ENCODE measurements at regions not wholly inside any gene's neighbourhood (a gene's known extent, or its start where the extent isn't known, plus 50 kb on each side); places are given as distances from the start of the nearest gene placed in this dataset.

- no peak for DNase-seq
- no peak for ATAC-seq
- H3K27ac Mint-ChIP-seq = no peak overlapping the region
- peaks cover 1 to 19% (median 9%) of the 10 kb centered on the region in 5 donors for H3K27me3 Mint-ChIP-seq
- H3K4me3 Mint-ChIP-seq = no peak overlapping the region
- no peaks in the 10 kb centered on the region for H3K4me1 Mint-ChIP-seq
- POLR2A ChIA-PET = no interaction called here
- H3K36me3 Mint-ChIP-seq = no peaks in the 10 kb centered on the region
- H3K9me3 Mint-ChIP-seq = no peaks in the 10 kb centered on the region
Measured at GRCh38 chr2:108161298-108161697, 78.5 kb upstream of the SULT1C3 start.

- Mint-ChIP-seq H3K4me3 (no peak overlapping the region), H3K27me3 (peaks cover 1 to 38% (median 9%) of the 10 kb centered on the region in 5 donors), H3K27ac (no peak overlapping the region), H3K9me3 (no peaks in the 10 kb centered on the region), H3K4me1 (no peaks in the 10 kb centered on the region), H3K36me3 (no peaks in the 10 kb centered on the region)
- DNase-seq (no peak), ATAC-seq (no peak)
- POLR2A ChIA-PET = no interaction called here
Measured at GRCh38 chr2:108164318-108164717, 75.5 kb upstream of the SULT1C3 start.

GRCh38 chr2:108165729-108166128 is 74.0 kb upstream of the SULT1C3 start:
- Mint-ChIP-seq H3K27ac (peak overlapping the region in 1 of 10 donors; percentile 11), H3K9me3 (no peaks in the 10 kb centered on the region), H3K27me3 (peaks cover 3 to 39% (median 9%) of the 10 kb centered on the region in 5 donors), H3K36me3 (no peaks in the 10 kb centered on the region), H3K4me3 (no peak overlapping the region), H3K4me1 (peaks cover 0 to 1% (median 0%) of the 10 kb centered on the region in 4 donors)
- POLR2A ChIA-PET = no interaction called here
- DNase-seq = no peak
- ATAC-seq = no peak

GRCh38 chr2:108167699-108168098 is 72.1 kb upstream of the SULT1C3 start:
- H3K36me3 Mint-ChIP-seq = no peaks in the 10 kb centered on the region
- no peaks in the 10 kb centered on the region for H3K9me3 Mint-ChIP-seq
- no peak for DNase-seq
- ATAC-seq = no peak
- H3K4me1 Mint-ChIP-seq = peaks cover 0 to 1% (median 0%) of the 10 kb centered on the region in 4 donors
- no peak overlapping the region for H3K4me3 Mint-ChIP-seq
- POLR2A ChIA-PET = no interaction called here
- peaks cover 3 to 39% (median 9%) of the 10 kb centered on the region in 5 donors for H3K27me3 Mint-ChIP-seq
- no peak overlapping the region for H3K27ac Mint-ChIP-seq

- Mint-ChIP-seq H3K4me3 (no peak overlapping the region), H3K4me1 (peaks cover 0 to 1% (median 0%) of the 10 kb centered on the region in 4 donors), H3K27ac (no peak overlapping the region), H3K9me3 (peaks cover 0 to 4% (median 0%) of the 10 kb centered on the region in 9 donors), H3K27me3 (peaks cover 1 to 22% (median 9%) of the 10 kb centered on the region in 5 donors), H3K36me3 (no peaks in the 10 kb centered on the region)
- POLR2A ChIA-PET = no interaction called here
- DNase-seq (no peak), ATAC-seq (no peak)
Measured at GRCh38 chr2:108169982-108170625, 69.7 kb upstream of the SULT1C3 start.

GRCh38 chr2:108171657-108172056 is 68.1 kb upstream of the SULT1C3 start:
- H3K4me1 Mint-ChIP-seq = peaks cover 0 to 1% (median 0%) of the 10 kb centered on the region in 4 donors
- no peak overlapping the region for H3K27ac Mint-ChIP-seq
- H3K27me3 Mint-ChIP-seq = peaks cover 3 to 30% (median 9%) of the 10 kb centered on the region in 5 donors
- ATAC-seq (no peak), DNase-seq (no peak)
- no peak overlapping the region for H3K4me3 Mint-ChIP-seq
- POLR2A ChIA-PET = no interaction called here
- H3K9me3 Mint-ChIP-seq = peaks cover 0 to 4% (median 0%) of the 10 kb centered on the region in 9 donors
- H3K36me3 Mint-ChIP-seq = no peaks in the 10 kb centered on the region

GRCh38 chr2:108182489-108182888 is 57.3 kb upstream of the SULT1C3 start:
- ATAC-seq = no peak
- Mint-ChIP-seq H3K4me3 (no peak overlapping the region), H3K27ac (peak overlapping the region in 1 of 10 donors; percentile 2), H3K9me3 (no peaks in the 10 kb centered on the region), H3K36me3 (no peaks in the 10 kb centered on the region), H3K4me1 (no peaks in the 10 kb centered on the region), H3K27me3 (peaks cover 2 to 15% (median 13%) of the 10 kb centered on the region in 5 donors)
- DNase-seq = no peak
- POLR2A ChIA-PET = no interaction called here

- no peaks in the 10 kb centered on the region for H3K4me1 Mint-ChIP-seq
- DNase-seq (no peak), ATAC-seq (no peak)
- H3K27ac Mint-ChIP-seq = no peak overlapping the region
- H3K36me3 Mint-ChIP-seq = no peaks in the 10 kb centered on the region
- no peak overlapping the region for H3K4me3 Mint-ChIP-seq
- POLR2A ChIA-PET = no interaction called here
- H3K27me3 Mint-ChIP-seq = peaks cover 0 to 15% (median 13%) of the 10 kb centered on the region in 5 donors
- H3K9me3 Mint-ChIP-seq = no peaks in the 10 kb centered on the region
Measured at GRCh38 chr2:108184419-108184818, 55.3 kb upstream of the SULT1C3 start.

GRCh38 chr2:108189316-108189715 is 50.5 kb upstream of the SULT1C3 start:
- no peak for DNase-seq
- Mint-ChIP-seq H3K4me3 (no peak overlapping the region), H3K27ac (peak overlapping the region in 1 of 10 donors; percentile 73), H3K27me3 (peaks cover 0 to 33% (median 19%) of the 10 kb centered on the region in 5 donors), H3K36me3 (no peaks in the 10 kb centered on the region), H3K9me3 (peaks cover 0 to 2% (median 0%) of the 10 kb centered on the region in 9 donors), H3K4me1 (no peaks in the 10 kb centered on the region)
- no peak for ATAC-seq
- POLR2A ChIA-PET = no interaction called here

Measured in naive thymus-derived CD8-positive, alpha-beta T cell (primary cell).